Inflammatory macrophage (primary cell): ENCODE measurements at regions not wholly inside any gene's neighbourhood (a gene's known extent, or its start where the extent isn't known, plus 50 kb on each side); places are given as distances from the start of the nearest gene placed in this dataset.

Source experiments
- DNase-seq, 2 donors: peaks; one replicate each; pipeline ENCODE4 v3.0.0-alpha.2; 2020 to 2022

DNA sequence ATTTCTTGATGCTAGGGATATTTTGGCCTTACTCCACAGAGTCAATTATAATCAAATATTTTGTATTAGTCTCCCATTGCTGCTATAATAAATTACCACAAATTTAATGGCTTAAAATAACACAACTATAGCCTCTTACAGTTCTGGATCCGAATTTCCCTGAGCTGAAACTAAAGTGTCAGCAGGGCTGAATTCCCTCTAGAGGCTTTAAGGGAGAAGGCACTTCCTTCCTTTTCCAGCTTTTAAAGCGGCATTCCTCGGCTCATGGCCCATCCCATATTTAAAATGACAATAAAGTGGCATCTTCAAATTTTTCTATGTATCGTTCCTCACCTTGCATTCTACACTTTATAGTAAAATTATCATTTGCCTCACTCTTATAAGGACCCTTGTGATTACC, 421.4 kb upstream of the ZWINT start:
- DNase-seq: no peak

DNA sequence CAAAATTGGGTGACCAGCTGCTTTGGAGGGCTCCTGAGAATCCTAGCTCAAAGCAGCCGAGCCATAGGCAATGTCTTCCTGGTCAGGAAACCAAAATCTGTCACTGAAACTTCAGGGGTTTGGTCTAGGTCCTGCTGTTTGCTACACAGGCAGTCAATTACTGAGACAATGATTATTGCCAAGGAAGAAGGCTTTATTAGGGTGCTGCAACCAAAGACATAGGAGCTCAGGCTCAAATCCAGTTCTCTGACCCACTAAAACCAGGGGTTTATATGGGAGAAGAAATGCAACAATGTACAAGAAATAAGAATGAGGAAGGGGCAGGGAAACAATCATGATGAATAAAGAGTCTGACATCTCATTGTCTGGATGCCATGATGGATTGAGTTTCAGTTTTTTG, 410.3 kb upstream of the ZWINT start:
- no peak for DNase-seq

DNA sequence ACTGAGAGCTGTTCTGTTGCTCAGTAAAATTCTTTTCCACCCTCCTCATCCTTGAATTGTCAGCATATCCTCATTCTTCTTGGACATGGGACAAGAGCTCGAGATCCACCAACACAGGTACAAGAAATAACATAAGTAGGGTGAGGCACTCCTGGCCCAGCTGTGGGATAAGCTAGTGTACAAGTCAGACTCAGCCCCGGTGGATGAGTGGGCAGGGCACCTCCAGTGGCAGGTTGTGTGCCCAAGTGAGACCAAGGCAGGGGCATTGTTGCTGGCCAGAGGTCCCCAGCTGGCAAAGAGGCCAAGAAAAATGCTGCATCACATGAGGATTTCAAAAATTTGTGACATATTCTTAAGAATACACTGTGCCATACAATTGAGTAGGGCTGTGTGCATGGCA, 402.0 kb upstream of the ZWINT start:
- DNase-seq: no peak

DNA sequence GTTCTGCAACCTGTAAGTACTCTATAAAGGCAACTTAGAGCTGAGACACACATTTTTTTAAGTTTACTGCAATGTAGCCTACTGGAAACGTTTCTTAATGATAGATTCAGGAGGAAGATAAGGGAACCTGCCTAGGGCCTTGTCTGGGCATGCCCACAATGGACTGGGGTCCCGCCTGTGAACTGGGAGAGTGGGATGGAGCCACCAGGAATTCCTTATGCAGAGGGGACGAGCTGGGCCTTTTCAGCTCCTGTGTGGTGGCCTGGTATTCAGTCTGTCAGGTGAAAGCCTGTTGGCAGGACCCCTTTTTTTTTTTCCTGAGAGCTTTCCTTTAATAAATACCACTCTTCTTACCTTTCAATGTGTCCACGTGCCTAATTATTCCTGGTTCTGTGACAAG, 384.4 kb upstream of the ZWINT start:
- no peak for DNase-seq

DNA sequence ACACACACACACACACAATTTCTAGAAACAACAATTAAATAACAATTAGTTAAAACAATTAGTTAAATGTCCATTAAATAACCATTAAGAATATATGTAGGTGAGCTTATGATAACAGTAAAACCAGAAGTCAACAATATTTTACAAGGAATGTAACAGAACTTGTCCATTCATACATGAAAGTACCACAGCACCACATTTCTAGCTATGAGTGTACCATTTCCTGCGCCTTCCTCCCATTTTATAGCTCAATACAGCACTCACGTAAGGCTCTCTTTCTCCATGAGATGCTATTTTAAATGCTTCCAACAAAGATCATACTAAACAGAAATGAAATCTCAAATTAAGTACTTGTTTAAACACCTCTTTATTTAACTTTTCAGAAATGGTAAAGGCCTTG, 367.3 kb upstream of the ZWINT start:
- DNase-seq: no peak

DNA sequence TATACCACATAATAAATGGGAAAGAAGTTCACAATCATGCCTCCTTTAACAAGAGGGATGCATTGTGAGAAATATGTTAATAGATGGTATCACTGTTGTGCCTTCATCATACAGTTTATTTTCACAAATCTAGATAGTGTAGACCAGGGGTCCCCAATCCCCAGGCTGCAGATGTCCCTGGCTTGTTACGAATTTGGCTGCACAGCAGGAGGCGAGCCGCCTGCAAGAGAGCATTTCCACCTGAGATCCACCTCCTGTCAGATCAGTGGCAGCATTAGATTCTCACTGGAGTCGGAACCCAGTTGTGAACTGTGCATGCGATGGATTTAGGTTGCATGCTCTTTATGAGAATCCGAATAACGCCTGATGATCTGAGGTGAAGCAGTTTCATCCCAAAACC, 361.9 kb upstream of the ZWINT start:
- DNase-seq: no peak

DNA sequence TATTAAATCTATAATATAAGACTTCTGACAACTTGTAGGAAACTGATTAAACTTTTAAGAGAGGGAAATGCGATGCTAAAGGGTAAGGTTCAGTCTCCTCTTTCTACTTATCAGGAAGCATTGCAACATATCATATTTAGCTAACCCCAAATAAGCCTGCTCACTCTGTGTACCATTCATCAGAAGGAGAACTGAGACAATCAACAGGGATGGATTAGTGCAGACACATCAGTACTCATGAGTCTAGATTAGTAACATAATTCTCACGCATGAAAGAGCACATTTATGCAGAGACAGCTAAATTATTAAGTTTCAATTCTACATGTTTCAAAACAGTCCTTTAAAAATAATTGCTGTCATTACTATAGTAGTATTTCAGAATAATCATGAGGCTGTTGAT, 354.2 kb upstream of the ZWINT start:
- no peak for DNase-seq

DNA sequence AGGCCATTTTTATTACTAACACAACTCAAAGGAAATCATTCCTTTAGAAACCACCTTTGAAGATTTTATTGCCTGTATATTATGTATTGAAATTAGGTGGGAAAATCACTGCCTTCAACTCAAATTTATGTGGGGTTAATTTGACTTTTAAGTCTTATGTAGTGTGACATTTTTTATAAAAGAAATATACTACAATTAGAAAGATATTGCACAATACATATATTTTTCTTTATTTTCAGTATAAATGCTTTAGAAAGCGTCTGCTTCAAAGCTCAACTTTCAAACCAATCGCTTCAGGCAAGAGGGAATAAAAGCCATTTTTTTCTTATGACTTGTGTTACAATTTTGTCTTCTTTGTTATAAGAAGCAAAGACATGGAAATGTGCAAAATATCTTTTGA, 337.4 kb upstream of the ZWINT start:
- DNase-seq: no peak

DNA sequence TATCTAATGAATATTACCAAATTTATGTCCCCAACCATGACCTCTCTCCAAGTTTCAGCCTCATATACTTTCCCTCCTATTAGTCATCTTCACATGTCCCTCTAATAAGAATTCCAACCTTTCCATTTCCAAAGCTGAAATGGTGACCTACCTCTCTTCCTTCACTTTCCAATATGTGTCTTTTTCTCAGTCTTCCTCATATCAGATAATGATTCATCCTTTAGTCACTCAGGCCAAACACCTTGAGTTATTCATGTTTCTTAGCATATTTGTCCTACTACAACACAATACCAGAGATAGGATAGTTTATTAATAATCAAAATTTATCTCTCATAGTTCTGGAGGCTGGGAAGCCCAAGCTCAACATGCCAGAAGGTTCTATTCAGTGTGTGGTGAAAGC, 318.5 kb upstream of the ZWINT start:
- no peak for DNase-seq

DNA sequence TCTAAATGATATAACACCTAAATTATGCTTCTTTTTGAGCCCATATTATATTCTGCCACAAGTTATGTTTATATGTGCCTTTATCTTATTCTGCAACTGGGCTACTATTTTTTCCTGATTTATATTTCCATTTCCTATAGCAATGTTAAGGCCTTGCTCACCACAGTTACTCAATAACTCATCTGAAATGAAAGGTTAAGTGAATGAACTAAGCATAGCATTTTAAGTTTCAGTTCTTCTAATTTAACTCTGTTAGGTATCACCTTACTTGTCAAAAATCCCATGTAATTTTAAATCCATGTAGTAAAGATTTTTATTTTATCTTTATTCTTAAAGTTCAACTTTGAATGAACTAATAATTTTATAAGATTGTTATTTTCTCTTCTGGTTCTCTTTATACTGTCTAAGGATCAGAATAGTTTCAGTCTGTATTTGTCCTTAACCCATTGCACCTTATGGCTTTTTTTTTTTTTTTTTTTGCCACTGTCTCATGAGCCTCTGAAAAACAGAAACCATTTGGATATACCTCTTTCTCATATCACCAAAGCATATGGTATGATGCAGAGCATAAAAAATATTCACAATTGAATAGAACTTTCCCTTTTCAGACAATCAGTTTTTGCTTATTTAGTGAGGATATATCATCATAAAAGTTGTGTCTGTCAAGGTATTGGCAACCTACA, 301.8 kb upstream of the ZWINT start:
- DNase-seq: no peak

DNA sequence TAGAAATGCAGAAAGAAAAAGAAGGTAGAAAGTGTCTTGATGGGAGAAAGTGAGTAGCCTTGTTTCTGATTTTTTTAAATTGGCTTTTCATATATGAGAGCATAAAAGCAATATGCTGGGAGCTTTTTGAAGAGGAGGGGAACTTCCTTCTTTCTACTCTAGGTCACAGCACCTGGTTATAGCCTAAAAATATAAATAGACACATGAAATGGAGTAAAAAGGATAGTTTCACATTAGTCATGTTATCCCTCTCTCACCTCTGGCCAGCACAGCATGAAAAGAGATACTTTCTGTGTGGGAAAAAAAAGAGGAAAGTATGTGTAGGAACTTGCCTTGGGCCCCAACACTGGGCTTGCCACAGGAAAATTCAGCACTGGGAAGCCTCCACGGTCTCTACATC, 292.2 kb upstream of the ZWINT start:
- no peak for DNase-seq

DNA sequence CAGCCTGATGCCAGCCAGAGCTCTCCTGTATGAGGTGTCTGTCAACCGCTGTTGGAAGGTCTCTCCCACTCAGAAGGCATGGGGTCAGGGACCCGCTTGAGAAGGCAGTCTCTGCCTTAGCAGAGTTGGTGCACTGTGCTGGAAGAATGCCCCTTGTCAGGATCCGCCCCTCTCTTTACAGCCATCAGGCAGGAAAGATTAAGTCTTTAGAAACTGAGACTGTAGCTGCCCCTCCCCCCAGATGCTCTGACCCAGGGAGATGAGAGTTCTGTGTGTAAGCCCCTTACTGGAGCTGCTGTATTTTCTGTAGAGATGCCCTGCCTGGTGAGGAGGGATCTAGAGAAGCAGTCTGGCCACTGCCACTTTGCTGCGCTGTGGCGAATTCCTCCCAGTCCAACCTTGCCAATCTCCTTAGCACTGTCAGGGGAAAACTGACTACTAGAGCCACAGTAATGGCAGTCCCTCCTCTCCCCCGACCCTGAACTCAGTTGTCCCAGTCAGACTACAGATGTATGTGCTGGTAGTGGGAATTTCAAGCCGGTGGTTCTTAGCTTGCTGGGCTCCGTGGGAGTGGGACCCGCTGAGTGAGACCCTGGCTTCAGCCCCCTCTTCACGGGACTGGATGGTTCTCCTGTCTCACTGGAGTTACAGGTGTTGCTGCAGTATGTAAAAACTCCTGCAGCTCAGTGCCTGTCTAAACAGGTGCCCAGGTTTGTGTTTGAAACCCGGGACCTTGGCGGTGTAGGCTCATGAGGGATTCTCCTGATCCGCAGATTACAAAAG, 285.5 kb upstream of the ZWINT start:
- DNase-seq: no peak

DNA sequence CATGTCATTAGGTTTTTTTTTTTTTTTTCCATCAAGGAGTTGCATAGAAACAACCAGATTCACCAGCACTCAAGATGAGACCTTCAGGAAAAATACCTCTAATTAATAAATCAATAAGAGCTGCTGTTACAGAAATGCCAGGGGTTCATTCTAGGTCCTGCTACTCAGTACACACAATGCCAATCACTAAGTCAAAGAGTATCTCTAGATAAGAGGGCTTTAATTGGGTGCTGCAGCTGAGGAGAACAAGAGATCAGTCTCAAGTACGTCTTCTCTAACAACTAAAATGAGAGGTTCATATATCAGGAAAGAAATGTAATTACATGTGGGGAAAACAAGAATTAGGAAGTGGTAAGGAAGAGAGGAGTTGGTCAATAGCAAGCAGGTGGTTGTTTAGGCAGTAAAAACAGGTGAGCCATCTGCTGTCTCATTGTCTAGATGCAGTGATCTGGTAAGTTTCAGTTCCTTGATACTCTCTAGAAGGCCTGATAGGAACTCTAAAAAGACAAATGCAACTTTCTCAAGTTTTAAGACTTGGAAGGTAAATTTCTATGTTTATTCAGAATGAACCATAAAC, 272.9 kb upstream of the ZWINT start:
- DNase-seq: no peak

DNA sequence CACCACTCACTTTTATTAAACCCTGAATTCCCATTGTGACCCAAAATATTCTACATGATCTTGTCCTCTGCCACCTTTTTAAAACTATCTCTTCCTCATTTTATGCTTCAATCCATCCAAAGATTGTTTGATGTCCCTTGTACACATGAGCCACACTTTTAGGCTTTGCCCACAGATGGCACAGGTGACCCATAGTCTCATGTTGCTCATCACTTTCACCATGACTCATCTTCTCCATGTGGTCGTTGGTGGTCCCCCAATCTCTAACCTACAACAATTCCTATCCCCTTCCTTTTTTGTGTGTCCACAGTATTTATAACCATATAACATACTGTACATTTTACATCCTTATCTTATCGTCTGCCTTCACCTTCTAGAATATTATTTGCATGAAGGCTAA, 271.5 kb upstream of the ZWINT start:
- no peak for DNase-seq

DNA sequence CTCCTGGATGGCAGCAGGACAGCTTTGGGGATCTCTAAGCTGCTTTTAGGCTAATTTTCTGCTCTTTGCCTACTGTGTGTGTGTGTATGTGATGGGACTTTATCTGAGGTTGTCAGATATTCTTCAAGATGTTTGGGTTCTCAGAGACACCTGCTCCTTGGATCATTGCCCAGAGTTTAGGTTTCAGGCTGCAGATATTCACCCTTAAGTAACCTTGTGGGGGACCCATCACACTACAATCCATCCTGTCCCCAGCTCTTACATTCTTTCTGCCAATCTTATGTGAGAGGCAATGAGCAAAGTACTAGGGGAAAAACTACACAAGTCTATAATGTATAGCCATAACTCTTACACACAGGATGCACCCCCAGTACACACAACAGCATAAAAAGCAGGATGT, 263.0 kb upstream of the ZWINT start:
- DNase-seq: no peak

DNA sequence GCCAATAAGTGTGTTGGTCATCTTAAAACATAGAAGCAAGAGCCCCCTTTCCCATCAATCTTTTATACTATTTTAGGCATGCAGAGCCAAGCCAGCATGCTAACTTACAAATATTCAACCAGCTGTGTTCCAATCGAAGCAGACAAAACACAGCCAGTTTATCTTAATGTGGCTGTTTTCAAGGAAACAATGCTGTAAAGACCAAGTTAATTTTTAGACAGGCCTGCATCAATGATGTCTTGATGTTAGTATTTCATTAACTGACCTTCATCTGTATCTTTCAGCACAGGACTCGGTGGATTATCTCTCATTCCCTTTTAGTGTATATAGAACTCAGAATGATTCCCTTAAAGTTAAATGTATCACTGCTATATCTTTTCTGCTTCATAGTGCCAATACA, 262.0 kb upstream of the ZWINT start:
- DNase-seq: no peak

DNA sequence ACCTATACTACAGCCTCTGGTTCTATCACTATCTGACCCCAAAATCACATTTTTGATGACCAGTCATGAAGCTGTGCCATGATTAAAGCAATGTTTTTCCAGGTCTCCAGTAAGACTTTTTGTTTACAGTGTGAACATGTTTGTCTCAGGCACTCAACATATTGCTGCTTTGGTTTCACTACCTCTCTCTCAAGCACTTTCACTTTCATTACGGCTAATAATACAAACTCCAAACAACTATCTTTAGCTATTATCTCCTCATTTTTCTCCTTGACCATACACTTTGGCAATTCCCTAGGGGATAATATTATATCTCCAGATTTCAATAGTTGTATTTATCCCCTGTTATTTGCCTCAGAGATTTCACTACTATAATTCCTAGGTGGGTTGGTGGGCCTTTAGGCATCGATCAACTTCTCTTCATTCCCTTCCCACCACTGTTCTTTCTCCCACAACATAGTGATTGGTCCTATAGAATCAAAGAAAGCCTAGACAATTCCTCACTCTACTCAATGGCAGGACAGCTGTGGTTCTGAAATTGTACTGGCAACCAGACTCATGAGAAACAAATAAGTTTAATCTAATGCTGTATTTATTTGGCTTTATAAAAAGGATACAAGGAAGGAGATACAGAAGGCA, 261.4 kb upstream of the ZWINT start:
- no peak for DNase-seq

DNA sequence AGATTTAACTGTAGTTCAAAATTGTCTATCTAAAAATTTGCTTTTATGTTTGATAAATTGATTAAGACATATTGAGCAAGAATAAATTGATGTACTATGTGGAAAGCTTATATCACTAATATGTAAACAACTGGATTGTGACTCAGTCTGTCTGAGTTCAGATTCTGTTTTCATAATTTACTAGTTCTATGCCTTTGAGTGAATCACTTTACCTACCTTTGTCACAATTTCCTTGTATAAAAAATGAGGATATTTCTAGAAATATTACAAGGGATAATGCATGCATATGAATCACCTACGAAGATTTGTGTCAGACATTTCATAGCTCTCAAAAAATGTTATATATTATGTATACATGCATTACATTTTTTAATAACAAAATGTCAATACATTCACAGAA, 245.1 kb upstream of the ZWINT start:
- DNase-seq: no peak

DNA sequence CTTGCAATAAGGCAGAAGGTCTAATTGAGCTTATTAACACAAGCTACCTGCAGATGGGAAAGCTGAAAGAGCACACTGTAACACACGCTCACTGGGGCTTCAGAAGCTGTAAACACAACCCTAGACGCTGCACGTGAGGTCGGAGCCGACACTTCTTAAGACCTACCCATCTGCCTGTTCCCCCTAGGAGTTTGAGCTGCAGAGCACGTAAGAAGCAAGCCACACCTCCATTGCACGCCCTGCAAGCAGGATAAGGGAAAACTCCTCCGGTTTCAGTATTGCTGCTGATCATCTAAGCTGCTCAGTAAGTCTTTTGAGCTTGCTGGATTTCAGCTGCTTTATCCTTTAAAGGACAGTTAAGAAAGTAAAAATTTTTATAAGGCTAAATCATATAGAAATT, 244.0 kb upstream of the ZWINT start:
- DNase-seq: no peak

DNA sequence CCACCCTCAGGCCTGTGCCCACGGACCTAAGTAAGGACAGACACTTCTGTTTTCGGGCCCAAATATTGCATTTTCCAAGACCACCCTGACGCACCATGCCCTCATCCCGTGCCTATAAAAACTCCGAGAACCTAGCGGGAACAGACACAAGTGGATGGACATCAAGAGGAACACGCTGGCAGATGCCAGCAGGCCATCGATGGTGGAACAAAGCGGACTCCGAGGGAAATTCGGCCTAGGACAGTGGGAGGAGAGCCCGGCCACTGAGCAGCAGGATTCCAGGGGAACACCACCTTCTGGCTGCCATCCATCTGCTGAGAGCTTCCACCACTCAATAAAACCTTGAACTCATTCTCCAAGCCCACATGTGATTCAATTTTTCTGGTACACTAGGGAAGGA, 243.6 kb upstream of the ZWINT start:
- DNase-seq: no peak

DNA sequence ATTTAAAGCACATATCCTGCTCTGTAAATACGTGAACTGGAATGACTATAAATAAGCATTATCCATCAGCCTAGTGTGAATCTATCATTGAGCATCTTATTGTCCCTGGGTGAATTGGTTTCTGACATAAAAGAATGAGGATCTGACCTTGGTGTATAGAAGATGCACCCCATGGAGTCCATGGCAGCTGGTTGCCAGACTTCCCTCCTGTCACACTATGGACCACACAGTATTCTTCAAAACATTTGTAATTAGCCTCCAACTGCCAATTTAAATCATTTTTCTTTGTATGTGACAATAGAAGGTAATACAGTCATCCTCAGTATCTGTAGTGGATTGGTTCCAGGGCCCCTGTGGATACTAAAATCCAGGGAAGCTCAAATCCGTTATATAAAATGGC, 238.1 kb upstream of the ZWINT start:
- no peak for DNase-seq

DNA sequence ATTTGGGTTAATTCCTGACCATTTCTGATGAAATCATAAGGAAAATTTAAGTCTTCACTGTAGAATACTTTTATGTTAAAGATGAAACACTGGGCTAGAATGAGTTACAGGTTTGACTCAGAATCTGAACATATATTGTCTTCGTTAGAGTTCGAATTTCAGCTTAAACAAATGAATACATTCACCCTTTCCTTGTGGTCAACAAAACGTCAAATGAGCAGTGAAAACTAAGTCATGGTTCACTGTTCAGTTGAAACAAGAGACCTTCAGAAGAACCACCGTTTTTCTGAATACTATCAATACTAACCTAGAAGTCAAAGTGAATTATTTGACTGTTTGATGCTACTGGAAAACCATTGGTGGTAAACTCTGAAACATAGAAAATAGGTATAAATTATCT, 235.2 kb upstream of the ZWINT start:
- no peak for DNase-seq

DNA sequence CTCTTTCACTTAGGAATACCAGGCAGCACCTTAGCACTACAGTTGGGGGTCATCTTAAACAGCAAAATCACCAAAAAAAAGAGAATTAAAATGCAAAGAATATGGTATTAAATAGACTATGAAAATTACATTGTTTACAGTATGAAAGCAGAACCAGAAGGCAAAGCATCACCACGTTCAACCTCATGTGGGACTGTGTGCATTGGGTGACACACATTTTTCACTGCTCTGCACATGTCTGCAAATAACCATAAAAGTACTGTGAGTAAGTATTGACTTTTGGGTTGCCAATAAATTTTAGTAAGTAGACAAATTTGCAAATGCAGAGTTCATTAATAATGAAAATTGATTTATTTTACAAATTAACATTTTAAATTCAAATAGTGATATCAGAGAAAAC, 232.1 kb upstream of the ZWINT start:
- no peak for DNase-seq

DNA sequence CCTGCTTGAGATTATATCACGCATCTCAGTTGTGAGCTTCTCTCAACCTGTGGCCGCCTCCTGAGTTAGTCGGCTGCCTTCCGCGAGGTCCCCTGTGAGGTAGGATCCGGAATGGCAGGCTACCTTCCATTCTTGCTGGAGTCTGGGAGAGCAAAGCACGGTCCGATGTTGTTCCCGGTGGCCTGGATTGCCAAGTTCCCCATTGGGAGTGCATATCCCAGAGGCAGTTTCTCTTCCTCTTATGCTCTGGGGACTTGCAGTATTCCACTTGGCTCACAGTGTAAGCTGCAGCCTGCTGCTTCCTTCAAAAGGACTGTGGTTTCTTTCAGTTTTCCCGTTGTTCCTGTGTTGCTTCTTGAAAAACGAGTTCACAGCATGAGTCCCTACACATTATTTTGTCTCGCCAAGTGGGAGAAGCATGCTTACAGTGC, 225.4 kb upstream of the ZWINT start:
- no peak for DNase-seq
